A549 (cell line): ENCODE measurements at regions not wholly inside any gene's neighbourhood (a gene's known extent, or its start where the extent isn't known, plus 50 kb on each side); places are given as distances from the start of the nearest gene placed in this dataset.

ENCODE experiments used
- ATAC-seq, 2 experiments: fragments of 200-7000 bp in 1 of 2; fragments of >200 bp in 1 of 2; cut with Nextera tagmentation in 1 of 2; cut with Tn5 transposase in 1 of 2; 3 replicates each; pipeline versions ENCODE4 v1.8.0 to v1.9.1; 2018 to 2020; ENCODE audit warnings: mild to moderate bottlenecking in 1 of 2, moderate library complexity in 1 of 2
- CTCF ChIA-PET: fragments of 300-600 bp; sonication (Branson Sonifier 250); formaldehyde crosslinking; extraction: SDS; loops from one replicate; lab custom pipeline; 2021; ENCODE audit warnings: antibody characterized with exemption, inconsistent platforms; lab: Yijun Ruan, JAX
- POLR2A ChIA-PET: fragments of 350-600 bp; formaldehyde crosslinking; extraction: SDS; loops from one replicate; lab custom pipeline; 2021; ENCODE audit warnings: antibody characterized with exemption, inconsistent platforms; lab: Yijun Ruan, JAX
- DNase-seq, 2 experiments: peaks; one replicate each; pipeline versions ENCODE4 v3.0.0 to v3.0.0-alpha.2; 2011 to 2016; ENCODE audit warnings: low read depth in 1 of 2, low spot score in 1 of 2
- FAIRE-seq: peaks from 2 replicates; lab custom pipeline; 2011; peaks lifted over from hg19 to GRCh38; lab: Jason Lieb, UNC
- H3K27ac ChIP-seq, 2 experiments: fragments of >200 bp; sonication (Bioruptor Twin); formaldehyde crosslinking; 3 replicates each; pipeline ENCODE4 v1.5.1; 2016 to 2017
- H3K4me1 ChIP-seq: fragments of >200 bp; sonication (Bioruptor Twin); formaldehyde crosslinking; 3 replicates; pipeline ENCODE4 v1.6.1; 2016
- H3K4me2 ChIP-seq: fragments of >200 bp; sonication (Bioruptor Twin); formaldehyde crosslinking; 3 replicates; pipeline ENCODE4 v1.6.1; 2016
- H3K4me3 ChIP-seq: fragments of >200 bp; sonication (Bioruptor Twin); formaldehyde crosslinking; 3 replicates; pipeline ENCODE4 v1.5.1; 2016
- H3K9me3 ChIP-seq: fragments of >200 bp; sonication (Bioruptor Twin); formaldehyde crosslinking; 3 replicates; pipeline ENCODE4 v1.6.1; 2016
- CBX8 ChIP-seq: fragments of 200-600 bp; sonication (generic); IDR thresholded peaks from 2 replicates; pipeline ENCODE4 v1.6.1; 2016
- CHD2 ChIP-seq: fragments of 150-350 bp; IDR thresholded peaks from 2 replicates; pipeline ENCODE4 v1.6.1; 2014; ENCODE audit warnings: low read length; ENCODE audit not compliant: partially characterized antibody
- EP300 ChIP-seq, 2 experiments: fragments of >200 bp; sonication (Bioruptor Twin); formaldehyde crosslinking; IDR thresholded peaks; 2 replicates in 1 of 2; 3 replicates in 1 of 2; pipeline ENCODE4 v1.6.1; 2016 to 2017
- FOSL2 ChIP-seq, 2 experiments: fragments of 450-650 bp in 1 of 2; fragments of >200 bp in 1 of 2; sonication (Bioruptor Twin) in 1 of 2; formaldehyde crosslinking; IDR thresholded peaks; 2 replicates each; pipeline versions ENCODE4 v1.5.0 to v1.6.1; 2016 to 2020; ENCODE audit warnings: mild to moderate bottlenecking in 1 of 2, moderate library complexity in 1 of 2
- GATA3 ChIP-seq: IDR thresholded peaks from 2 replicates; pipeline ENCODE4 v1.6.1; 2012; ENCODE audit warnings: borderline replicate concordance
- HES2 ChIP-seq: fragments of >200 bp; sonication (Bioruptor Twin); formaldehyde crosslinking; IDR thresholded peaks from 2 replicates; pipeline ENCODE4 v1.6.1; 2016
- HEYL ChIP-seq: fragments of 250-450 bp; sonication (Bioruptor Pico); IDR thresholded peaks from 2 replicates; pipeline ENCODE4 v1.8.0; 2021; ENCODE audit warnings: mild to moderate bottlenecking, moderate library complexity
- HOXB13 ChIP-seq: fragments of 250-450 bp; sonication (Bioruptor Pico); IDR thresholded peaks from 2 replicates; pipeline ENCODE4 v1.5.0; 2020; ENCODE audit warnings: low read depth, mild to moderate bottlenecking, moderate library complexity
- JUN ChIP-seq, 2 experiments: fragments of >200 bp; sonication (Bioruptor Twin); formaldehyde crosslinking; IDR thresholded peaks; 2 replicates in 1 of 2; 3 replicates in 1 of 2; pipeline ENCODE4 v1.6.1; 2016 to 2017
- KDM5A ChIP-seq: fragments of 200-600 bp; sonication (generic); IDR thresholded peaks from 2 replicates; pipeline ENCODE4 v1.6.1; 2016; ENCODE audit warnings: antibody characterized with exemption, mild to moderate bottlenecking
- MAX ChIP-seq: IDR thresholded peaks from 2 replicates; pipeline ENCODE4 v1.6.1; 2012
- NFE2L2 ChIP-seq: fragments of 150-350 bp; conservative IDR thresholded peaks from 2 replicates; pipeline ENCODE4 v1.6.1; 2014; ENCODE audit warnings: low read length
- POLR2A ChIP-seq: IDR thresholded peaks from 2 replicates; pipeline ENCODE4 v1.6.1; 2012; ENCODE audit warnings: mild to moderate bottlenecking, low read length
- RARB ChIP-seq: fragments of 250-450 bp; sonication (Bioruptor Pico); IDR thresholded peaks from 2 replicates; pipeline ENCODE4 v1.8.0; 2021; ENCODE audit warnings: mild to moderate bottlenecking, moderate library complexity
- RCOR1 ChIP-seq: fragments of 150-350 bp; IDR thresholded peaks from 2 replicates; pipeline ENCODE4 v1.6.1; 2014; ENCODE audit warnings: antibody characterized with exemption, low read length, low read depth
- REST ChIP-seq: fragments of 200-600 bp; sonication (generic); IDR thresholded peaks from 2 replicates; pipeline ENCODE4 v1.6.1; 2016; ENCODE audit warnings: antibody characterized with exemption, mild to moderate bottlenecking, moderate library complexity
- RFX5 ChIP-seq: fragments of 450-650 bp; IDR thresholded peaks from 2 replicates; pipeline ENCODE4 v1.7.1; 2014; ENCODE audit warnings: antibody characterized with exemption, mild to moderate bottlenecking, moderate library complexity
- SREBF2 ChIP-seq: fragments of 450-650 bp; IDR thresholded peaks from 2 replicates; pipeline ENCODE4 v1.6.1; 2014; ENCODE audit warnings: mild to moderate bottlenecking, moderate library complexity
- USF2 ChIP-seq: fragments of 450-650 bp; IDR thresholded peaks from 2 replicates; pipeline ENCODE4 v1.6.1; 2014; ENCODE audit warnings: antibody characterized with exemption
- ZSCAN20 ChIP-seq: fragments of 250-450 bp; sonication (Bioruptor Pico); IDR thresholded peaks from 2 replicates; pipeline ENCODE4 v1.8.0; 2022; ENCODE audit warnings: mild to moderate bottlenecking, moderate library complexity
- WGBS: methylation state at CpG from one replicate; pipeline ENCODE4 v1.1.6; 2017; ENCODE audit errors: missing lambda C conversion rate; 5-methylcytosine and 5-hydroxymethylcytosine counted together

GRCh38 chr14:98704441-98704840, 567.6 kb downstream of the BCL11B start:
- H3K4me2 ChIP-seq: no peak overlapping the region
- TF ChIP-seq RFX5: no peak
- TF ChIP-seq RARB (CRISPR knock-in tag): no peak
- TF ChIP-seq REST: no peak
- TF ChIP-seq MAX: no peak
- TF ChIP-seq EP300 (IDR thresholded peaks at IDR 0.05): no peak
- TF ChIP-seq RCOR1: no peak
- TF ChIP-seq SREBF2: no peak
- TF ChIP-seq NFE2L2: no peak
- TF ChIP-seq ZSCAN20 (CRISPR knock-in tag): no peak
- TF ChIP-seq CHD2: no peak
- WGBS: 0% methylated on average over 3 of the region's 3 CpGs
- ATAC-seq (no peak), FAIRE-seq (no peak), DNase-seq (no peak)
- H3K4me1 ChIP-seq: no peaks in the 10 kb centered on the region
- ChIA-PET CTCF (no interaction called here), POLR2A (no interaction called here)
- H3K27ac ChIP-seq: no peak overlapping the region
- H3K9me3 ChIP-seq: no peaks in the 10 kb centered on the region
- H3K4me3 ChIP-seq: no peak overlapping the region

- WGBS: 3% methylated on average over 7 of the region's 7 CpGs
- no peak for TF ChIP-seq JUN (IDR thresholded peaks at IDR 0.05)
- TF ChIP-seq FOSL2 (IDR thresholded peaks at IDR 0.05): no peak
- no peak for TF ChIP-seq FOSL2 (CRISPR knock-in tag; IDR thresholded peaks at IDR 0.05)
- no peak for TF ChIP-seq HOXB13
- TF ChIP-seq HES2: no peak
- no peak for TF ChIP-seq KDM5A
- TF ChIP-seq HEYL: no peak
- no peak for TF ChIP-seq GATA3
- TF ChIP-seq POLR2A: no peak
- POLR2A ChIA-PET: no interaction called here
- ATAC-seq (no peak), DNase-seq (no peak), FAIRE-seq (no peak)
- Histone ChIP-seq H3K4me2 (no peak overlapping the region), H3K4me3 (no peak overlapping the region), H3K9me3 (no peaks in the 10 kb centered on the region), H3K27ac (no peak overlapping the region), H3K4me1 (no peaks in the 10 kb centered on the region)
- CTCF ChIA-PET: no interaction called here
Observed at GRCh38 chr14:98705871-98706300, 566.1 kb downstream of the BCL11B start.

- FAIRE-seq (no peak), DNase-seq (no peak), ATAC-seq (no peak)
- Histone ChIP-seq H3K4me3 (no peak overlapping the region), H3K27ac (no peak overlapping the region), H3K9me3 (no peaks in the 10 kb centered on the region), H3K4me1 (no peaks in the 10 kb centered on the region), H3K4me2 (no peak overlapping the region)
- CTCF ChIA-PET: no interaction called here
- 26% methylated on average over 7 of the region's 7 CpGs for WGBS
- no peak for TF ChIP-seq USF2
- TF ChIP-seq CBX8: no peak
- POLR2A ChIA-PET: no interaction called here
Observed at GRCh38 chr14:98707522-98707921, 564.5 kb downstream of the BCL11B start.
